IMR-90 (cell line): ENCODE measurements at regions not wholly inside any gene's neighbourhood (a gene's known extent, or its start where the extent isn't known, plus 50 kb on each side); places are given as distances from the start of the nearest gene placed in this dataset.

Experiments
- ATAC-seq: fragments of 200-7000 bp; cut with Tn5 transposase; 2 replicates; pipeline ENCODE4 v1.9.1; 2020; ENCODE audit warnings: low read depth, mild to moderate bottlenecking, moderate library complexity
- BruUV-seq: library from RNA; stranded (reverse); fragments of 400-500 nt; replicated peaks from 2 replicates; lab custom pipeline; 2021; lab: Mats Ljungman, UMichigan
- CTCF ChIA-PET: fragments of 300-600 bp; formaldehyde crosslinking; extraction: SDS; loops from one replicate; lab custom pipeline; 2021; ENCODE audit warnings: antibody characterized with exemption; lab: Yijun Ruan, JAX
- POLR2A ChIA-PET: fragments of 300-600 bp; sonication (Branson Sonifier 250); formaldehyde crosslinking; loops from one replicate; lab custom pipeline; 2022; ENCODE audit warnings: antibody characterized with exemption; ENCODE audit not compliant: unreplicated experiment; lab: Charles Lee
- DNase-seq: peaks from one replicate; pipeline ENCODE4 v3.0.0; 2013
- H2AFZ ChIP-seq: replicated peaks from 2 replicates; pipeline ENCODE3; 2013; ENCODE audit warnings: low read length, mild to moderate bottlenecking; ENCODE audit not compliant: poor library complexity
- H2AK5ac ChIP-seq: 2 replicates; pipeline ENCODE4 v1.6.1; 2013; ENCODE audit warnings: low read depth, low read length, inconsistent platforms
- H2AK9ac ChIP-seq: replicated peaks from 2 replicates; pipeline ENCODE3; 2013; ENCODE audit warnings: mild to moderate bottlenecking, low read depth, low read length, moderate library complexity; ENCODE audit not compliant: poor library complexity
- H2BK120ac ChIP-seq: 2 replicates; pipeline ENCODE4 v1.6.1; 2013; ENCODE audit warnings: low read depth, low read length, inconsistent platforms
- H2BK15ac ChIP-seq: 3 replicates; pipeline ENCODE4 v1.6.1; 2013; ENCODE audit warnings: low read depth, low read length, inconsistent platforms
- H2BK20ac ChIP-seq: 2 replicates; pipeline ENCODE4 v1.6.1; 2013; ENCODE audit warnings: low read depth, mild to moderate bottlenecking, inconsistent platforms, low read length, moderate library complexity
- H2BK5ac ChIP-seq: 2 replicates; pipeline ENCODE4 v1.6.1; 2013; ENCODE audit warnings: mild to moderate bottlenecking, low read depth, low read length, inconsistent platforms; ENCODE audit not compliant: poor library complexity, severe bottlenecking
- H3K14ac ChIP-seq: replicated peaks from 2 replicates; pipeline ENCODE4 v1.6.1; 2013; ENCODE audit warnings: low read depth, low read length, inconsistent platforms
- H3K18ac ChIP-seq: 2 replicates; pipeline ENCODE4 v1.6.1; 2013; ENCODE audit warnings: low read depth, low read length, control low read depth
- H3K23ac ChIP-seq: 2 replicates; pipeline ENCODE4 v1.6.1; 2013; ENCODE audit warnings: low read depth, low read length, inconsistent platforms
- H3K27ac ChIP-seq: 2 replicates; pipeline ENCODE4 v1.5.1; 2013; ENCODE audit warnings: mild to moderate bottlenecking, control low read depth, low read length; ENCODE audit not compliant: insufficient read depth
- H3K27me3 ChIP-seq: 2 replicates; pipeline ENCODE4 v1.6.1; 2013; ENCODE audit warnings: low read length; ENCODE audit not compliant: control insufficient read depth, insufficient read depth
- H3K36me3 ChIP-seq: 2 replicates; pipeline ENCODE4 v1.6.1; 2013; ENCODE audit warnings: low read length, mixed read lengths; ENCODE audit not compliant: control insufficient read depth, insufficient read depth
- H3K4ac ChIP-seq: 2 replicates; pipeline ENCODE4 v1.6.1; 2013; ENCODE audit warnings: low read depth, low read length, inconsistent platforms
- H3K4me1 ChIP-seq: 2 replicates; pipeline ENCODE4 v1.6.1; 2013; ENCODE audit warnings: low read length, mixed read lengths; ENCODE audit not compliant: control insufficient read depth, insufficient read depth
- H3K4me2 ChIP-seq: 2 replicates; pipeline ENCODE4 v1.6.1; 2013; ENCODE audit warnings: low read depth, mild to moderate bottlenecking, control low read depth, low read length, moderate library complexity
- H3K4me3 ChIP-seq: 2 replicates; pipeline ENCODE4 v1.5.1; 2013; ENCODE audit warnings: low read depth, mild to moderate bottlenecking, control low read depth, low read length, moderate library complexity; ENCODE audit not compliant: insufficient read depth
- H3K56ac ChIP-seq: 2 replicates; pipeline ENCODE4 v1.6.1; 2013; ENCODE audit warnings: low read length, inconsistent platforms; ENCODE audit not compliant: insufficient read depth; ENCODE audit errors: extremely low read depth
- H3K79me1 ChIP-seq, 2 experiments: 2 replicates each; pipeline ENCODE4 v1.6.1; 2013; ENCODE audit warnings: low read length in 2 of 2, inconsistent platforms in 1 of 2, low read depth in 1 of 2
- H3K9ac ChIP-seq: 2 replicates; pipeline ENCODE4 v1.6.1; 2013; ENCODE audit warnings: low read depth, low read length, control low read depth
- H3K9me1 ChIP-seq: 2 replicates; pipeline ENCODE4 v1.6.1; 2013; ENCODE audit warnings: low read length, inconsistent platforms; ENCODE audit not compliant: insufficient read depth
- H3K9me3 ChIP-seq: 2 replicates; pipeline ENCODE4 v1.6.1; 2013; ENCODE audit warnings: low read length; ENCODE audit not compliant: control insufficient read depth, insufficient read depth
- H4K20me1 ChIP-seq: 2 replicates; pipeline ENCODE4 v1.6.1; 2013; ENCODE audit warnings: low read length, inconsistent platforms; ENCODE audit not compliant: insufficient read depth
- H4K5ac ChIP-seq: 2 replicates; pipeline ENCODE4 v1.6.1; 2013; ENCODE audit warnings: mild to moderate bottlenecking, low read depth, low read length, control low read depth
- H4K8ac ChIP-seq, 2 experiments: 2 replicates each; pipeline ENCODE4 v1.6.1; 2013; ENCODE audit warnings: low read depth in 2 of 2, low read length in 2 of 2, control low read depth in 1 of 2, inconsistent platforms in 1 of 2
- H4K91ac ChIP-seq: 2 replicates; pipeline ENCODE4 v1.6.1; 2013; ENCODE audit warnings: low read depth, low read length, inconsistent platforms; ENCODE audit not compliant: insufficient read depth
- BHLHE40 ChIP-seq: fragments of 150-350 bp; IDR thresholded peaks from 2 replicates; pipeline ENCODE4 v1.6.1; 2016; ENCODE audit warnings: mild to moderate bottlenecking, low read depth, low read length
- CEBPB ChIP-seq: IDR thresholded peaks from 2 replicates; pipeline ENCODE4 v1.6.1; 2012; ENCODE audit warnings: low read depth, low read length, improper control_type of control experiment
- NFE2L2 ChIP-seq: fragments of 150-350 bp; IDR thresholded peaks from 2 replicates; pipeline ENCODE4 v1.6.1; 2016; ENCODE audit warnings: low read depth, mild to moderate bottlenecking, low read length
- WGBS, 2 experiments: methylation state at CpG; one replicate each; pipeline versions ENCODE4 v1.1.5 to v1.1.7; 2013; ENCODE audit warnings: missing lambda C conversion rate in 2 of 2; ENCODE audit not compliant: insufficient read length in 1 of 2; ENCODE audit errors: extremely low coverage in 2 of 2; 5-methylcytosine and 5-hydroxymethylcytosine counted together
- dilution Hi-C: fragments of 300-500 bp; cut with HindIII; formaldehyde crosslinking; loops from one replicate; pipeline ENCODE4 v1.14.3; 2018; ENCODE audit warnings: low sequenced_read_pairs; ENCODE audit not compliant: unreplicated experiment
- in situ Hi-C: fragments of 300-500 bp; cut with MboI; formaldehyde crosslinking; loops from 3 replicates; pipeline ENCODE4 v1.14.3; 2019; ENCODE audit warnings: low sequenced_read_pairs, inconsistent platforms, mixed read lengths
- intact Hi-C: fragments of 100-400 bp; cut with micrococcal nuclease; formaldehyde crosslinking; loops from 2 replicates; pipeline ENCODE4 v1.10.0; 2022
- TF ChIP-seq, protein P1 (sequence below): conservative IDR thresholded peaks from 2 replicates; pipeline ENCODE4 v1.5.1; 2012; ENCODE audit warnings: mild to moderate bottlenecking, low read depth, low read length, improper control_type of control experiment
- TF ChIP-seq, protein P2 (sequence below): fragments of 150-350 bp; IDR thresholded peaks from 2 replicates; pipeline ENCODE4 v1.6.1; 2016; ENCODE audit warnings: low read depth, mild to moderate bottlenecking, low read length, moderate library complexity, borderline replicate concordance

DNA sequence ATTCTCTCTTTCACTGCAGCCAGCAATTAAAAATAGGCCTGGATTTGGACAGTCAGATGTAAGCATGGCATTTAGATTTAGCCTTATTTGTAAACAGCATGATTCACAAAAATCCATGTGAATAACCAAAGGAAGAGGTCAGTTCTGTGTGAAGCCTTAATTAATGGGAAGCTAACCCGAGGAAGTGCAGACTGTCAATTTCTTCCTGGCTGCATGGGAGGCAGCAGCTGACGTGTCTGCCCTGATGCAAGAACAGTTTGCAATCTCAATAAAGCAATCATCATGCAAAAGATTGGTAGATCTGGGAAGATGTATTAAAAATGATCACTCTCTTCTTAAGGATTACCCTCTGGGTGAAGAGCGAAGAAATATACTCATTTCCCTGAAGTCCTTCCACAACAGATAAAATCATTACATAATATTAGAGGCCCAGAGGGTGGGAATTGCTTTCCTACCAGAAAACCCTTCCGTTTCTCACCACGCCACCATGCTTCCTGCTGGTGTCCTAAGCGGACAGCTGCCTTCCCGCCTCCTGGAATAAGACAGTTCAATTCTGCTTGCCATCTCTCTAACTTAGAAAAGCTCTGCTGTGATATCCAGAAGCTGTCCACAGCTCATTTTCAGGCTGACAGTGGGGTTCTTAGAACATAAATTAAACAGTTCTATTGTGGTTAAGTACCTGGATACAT lies 526.7 kb upstream of the NRP1 start:
- BruUV-seq: no TSS peak
- no peaks in the 10 kb centered on the region for H3K9me3 ChIP-seq
- H3K9ac ChIP-seq: no peak overlapping the region
- H3K14ac ChIP-seq: no peak overlapping the region
- H3K18ac ChIP-seq: no peak overlapping the region
- H2AK5ac ChIP-seq: no peak overlapping the region
- no peak overlapping the region for H4K8ac ChIP-seq
- TF ChIP-seq NFE2L2 (no peak), BHLHE40 (no peak), CEBPB (no peak)
- TF ChIP-seq, protein P1, sequence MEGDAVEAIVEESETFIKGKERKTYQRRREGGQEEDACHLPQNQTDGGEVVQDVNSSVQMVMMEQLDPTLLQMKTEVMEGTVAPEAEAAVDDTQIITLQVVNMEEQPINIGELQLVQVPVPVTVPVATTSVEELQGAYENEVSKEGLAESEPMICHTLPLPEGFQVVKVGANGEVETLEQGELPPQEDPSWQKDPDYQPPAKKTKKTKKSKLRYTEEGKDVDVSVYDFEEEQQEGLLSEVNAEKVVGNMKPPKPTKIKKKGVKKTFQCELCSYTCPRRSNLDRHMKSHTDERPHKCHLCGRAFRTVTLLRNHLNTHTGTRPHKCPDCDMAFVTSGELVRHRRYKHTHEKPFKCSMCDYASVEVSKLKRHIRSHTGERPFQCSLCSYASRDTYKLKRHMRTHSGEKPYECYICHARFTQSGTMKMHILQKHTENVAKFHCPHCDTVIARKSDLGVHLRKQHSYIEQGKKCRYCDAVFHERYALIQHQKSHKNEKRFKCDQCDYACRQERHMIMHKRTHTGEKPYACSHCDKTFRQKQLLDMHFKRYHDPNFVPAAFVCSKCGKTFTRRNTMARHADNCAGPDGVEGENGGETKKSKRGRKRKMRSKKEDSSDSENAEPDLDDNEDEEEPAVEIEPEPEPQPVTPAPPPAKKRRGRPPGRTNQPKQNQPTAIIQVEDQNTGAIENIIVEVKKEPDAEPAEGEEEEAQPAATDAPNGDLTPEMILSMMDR: no peak
- TF ChIP-seq, protein P2, sequence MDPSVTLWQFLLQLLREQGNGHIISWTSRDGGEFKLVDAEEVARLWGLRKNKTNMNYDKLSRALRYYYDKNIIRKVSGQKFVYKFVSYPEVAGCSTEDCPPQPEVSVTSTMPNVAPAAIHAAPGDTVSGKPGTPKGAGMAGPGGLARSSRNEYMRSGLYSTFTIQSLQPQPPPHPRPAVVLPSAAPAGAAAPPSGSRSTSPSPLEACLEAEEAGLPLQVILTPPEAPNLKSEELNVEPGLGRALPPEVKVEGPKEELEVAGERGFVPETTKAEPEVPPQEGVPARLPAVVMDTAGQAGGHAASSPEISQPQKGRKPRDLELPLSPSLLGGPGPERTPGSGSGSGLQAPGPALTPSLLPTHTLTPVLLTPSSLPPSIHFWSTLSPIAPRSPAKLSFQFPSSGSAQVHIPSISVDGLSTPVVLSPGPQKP: no peak
- H4K20me1 ChIP-seq: no peaks in the 10 kb centered on the region
- H3K27me3 ChIP-seq: peaks cover 6% of the 10 kb centered on the region
- H2BK15ac ChIP-seq: no peak overlapping the region
- H2AK9ac ChIP-seq: no peak overlapping the region
- H3K79me1 ChIP-seq: no peaks in the 10 kb centered on the region
- ATAC-seq: no peak
- WGBS, 2 experiments: no CpG with 5 or more reads among the region's 7 CpGs
- H3K4me1 ChIP-seq: no peaks in the 10 kb centered on the region
- DNase-seq: no peak
- no peak overlapping the region for H2BK5ac ChIP-seq
- H3K4me2 ChIP-seq: no peak overlapping the region
- H3K27ac ChIP-seq: no peak overlapping the region
- no peak overlapping the region for H4K91ac ChIP-seq
- no peak overlapping the region for H3K23ac ChIP-seq
- CTCF ChIA-PET: no interaction called here
- H3K9me1 ChIP-seq: no peaks in the 10 kb centered on the region
- H2AFZ ChIP-seq: no peak overlapping the region
- H3K56ac ChIP-seq: no peak overlapping the region
- POLR2A ChIA-PET: no interaction called here
- H3K4ac ChIP-seq: no peak overlapping the region
- in situ Hi-C loops: no loop called here
- intact Hi-C loops: no loop called here
- no peak overlapping the region for H4K5ac ChIP-seq
- no peak overlapping the region for H3K4me3 ChIP-seq
- no peak overlapping the region for H2BK120ac ChIP-seq
- dilution Hi-C loops: no loop called here
- H2BK20ac ChIP-seq: no peak overlapping the region
- no peaks in the 10 kb centered on the region for H3K36me3 ChIP-seq
